ENCODE measurements at regions not wholly inside any gene's neighbourhood (a gene's known extent, or its start where the extent isn't known, plus 50 kb on each side); places are given as distances from the start of the nearest gene placed in this dataset.

DNA sequence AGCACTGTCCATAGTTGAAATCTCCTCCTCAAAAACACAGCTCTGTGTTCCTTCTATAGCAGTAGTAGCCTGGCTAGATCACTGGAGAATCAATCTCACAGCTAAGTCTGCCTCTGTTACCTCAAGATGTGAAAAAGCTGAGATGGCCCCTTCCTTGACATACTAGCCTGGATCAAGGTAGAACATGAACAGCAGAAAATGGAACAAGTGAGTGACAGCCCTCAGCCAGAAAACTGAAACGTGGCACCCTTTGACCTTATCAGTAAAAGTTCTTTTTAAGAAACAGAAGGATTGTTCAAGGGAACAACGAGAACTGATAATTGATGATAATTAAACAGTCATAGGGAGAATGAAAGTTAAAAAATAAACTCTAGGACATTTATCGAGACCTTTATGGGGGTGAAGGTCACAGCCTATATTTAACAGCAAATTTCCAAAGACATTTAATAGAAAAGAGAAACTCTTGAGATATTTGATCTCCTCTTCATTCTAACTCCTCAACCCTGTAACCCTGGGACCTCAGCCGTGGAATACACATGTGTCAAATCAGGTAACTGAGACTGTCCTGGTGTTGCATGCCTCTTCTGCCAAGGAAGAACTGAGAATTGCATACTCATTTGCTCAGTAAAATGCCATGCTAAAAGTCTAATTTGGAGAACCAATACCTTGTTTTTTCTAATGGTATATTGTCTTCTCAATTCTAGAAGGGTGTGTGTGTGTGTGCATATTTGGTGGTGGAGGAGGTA is 258.0 kb upstream of the ATP2B1 start:
- CTCF ChIA-PET = interaction anchor here (0.6 to 1.0 kb wide), 2 partner anchors 11 to 21 kb away, joined by 3 to 4 read pairs; no protein-coding TSS in a partner anchor
- intact Hi-C loops (cut with micrococcal nuclease; ENCODE audit: unreplicated experiment) (no loop called here), in situ Hi-C loops (cut with MboI) (no loop called here)
- FAIRE-seq (no peak), DNase-seq (ENCODE audit: low read depth, low spot score) (no peak), ATAC-seq (no peak)
- BruUV-seq (replicated peaks) = no TSS peak
- no peak overlapping the region for H3K27ac ChIP-seq (ENCODE audit: control insufficient read depth, insufficient read depth)
- no peaks in the 10 kb centered on the region for H3K36me3 ChIP-seq (ENCODE audit: control insufficient read depth in 2 of 2, insufficient read depth in 2 of 2, low read length in 1 of 2)
- H2AFZ ChIP-seq (ENCODE audit: control insufficient read depth, low read depth, low read length) = no peak overlapping the region
- no peak overlapping the region for H3K4me3 ChIP-seq
- no peaks in the 10 kb centered on the region for H3K4me1 ChIP-seq (ENCODE audit: control insufficient read depth, insufficient read depth, low read length)
- no peak overlapping the region for H3K9ac ChIP-seq (ENCODE audit: control insufficient read depth, insufficient read depth, low read length)
- POLR2A ChIA-PET = no interaction called here
- TF ChIP-seq CREM (IDR thresholded peaks at IDR 0.05; ENCODE audit: low read depth) (no peak), SPI1 (IDR thresholded peaks at IDR 0.05; ENCODE audit: borderline replicate concordance, insufficient read depth, low read depth, low read length) (no peak), POLR2AphosphoS5 (IDR thresholded peaks at IDR 0.05; ENCODE audit: low read length) (no peak), TCF12 (IDR thresholded peaks at IDR 0.05; ENCODE audit: low read depth, low read length) (no peak), YY1 (IDR thresholded peaks at IDR 0.05; ENCODE audit: low read depth, low read length) (no peak), MYC (IDR thresholded peaks at IDR 0.05; ENCODE audit: insufficient read depth, insufficient read length, insufficient replicate concordance, low read length, severe bottlenecking) (no peak), EED (IDR thresholded peaks at IDR 0.05; ENCODE audit: low read depth) (no peak), SMARCA5 (IDR thresholded peaks at IDR 0.05) (no peak), WRNIP1 (IDR thresholded peaks at IDR 0.05; ENCODE audit: borderline replicate concordance, low read depth, low read length) (no peak), NR2C2 (IDR thresholded peaks at IDR 0.05; ENCODE audit: borderline replicate concordance, control insufficient read depth, insufficient read length, low read depth) (no peak), SIN3A (IDR thresholded peaks at IDR 0.05; ENCODE audit: low read depth, low read length) (no peak)
- no peaks in the 10 kb centered on the region for H3K79me2 ChIP-seq (ENCODE audit: control insufficient read depth, insufficient read depth, low read length)
- no peaks in the 10 kb centered on the region for H3K27me3 ChIP-seq (replicated peaks in 1 of 2; ENCODE audit: control insufficient read depth in 2 of 2, insufficient read depth in 2 of 2, low read length in 1 of 2)
- SMC1A ChIA-PET (ENCODE audit: uncharacterized antibody, unreplicated experiment) = interaction anchor here (0.6 to 1.1 kb wide), 7 partner anchors 11 to 423 kb away, joined by 3 to 4 read pairs (median 3); no protein-coding TSS in a partner anchor
- H3K4me2 ChIP-seq (ENCODE audit: control insufficient read depth, insufficient read depth) = no peak overlapping the region
- WGBS (ENCODE audit: insufficient coverage, insufficient replicate concordance, low lambda C conversion rate, missing lambda C conversion rate) = 49% methylated on average over 4 of the region's 4 CpGs
- RAD21 ChIA-PET (ENCODE audit: unreplicated experiment) = interaction anchor here (1.1 kb wide), 1 partner anchor 36 kb away, joined by 3 read pairs; no protein-coding TSS in a partner anchor
- H4K20me1 ChIP-seq (ENCODE audit: control insufficient read depth, insufficient read depth) = no peaks in the 10 kb centered on the region
- H3K9me3 ChIP-seq (replicated peaks; ENCODE audit: control insufficient read depth, insufficient read depth, low read length) = no peaks in the 10 kb centered on the region; the same call in 2 of the 3 replicates

Measured in GM12878 (cell line).